ENCODE measurements at regions not wholly inside any gene's neighbourhood (a gene's known extent, or its start where the extent isn't known, plus 50 kb on each side); places are given as distances from the start of the nearest gene placed in this dataset.

DNA sequence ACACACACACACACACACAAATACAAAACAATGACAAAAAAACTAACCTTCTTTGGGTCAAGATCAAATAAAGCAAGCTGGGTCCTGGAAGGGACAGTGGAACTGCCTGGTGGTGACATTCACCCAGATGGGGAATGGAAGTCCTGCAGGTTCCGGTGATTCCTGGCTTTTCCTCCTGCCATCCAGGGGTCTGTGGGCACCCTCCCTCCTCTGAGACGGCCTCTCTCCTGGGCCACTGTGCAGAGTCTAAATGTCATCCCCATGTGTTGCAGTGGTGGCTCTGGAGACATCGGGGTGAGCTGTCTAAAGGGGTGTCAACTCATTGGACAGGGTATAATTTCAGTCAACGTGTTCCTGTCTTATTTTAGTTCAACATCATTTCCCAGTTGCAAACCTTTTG, 248.2 kb downstream of the ZNF536 start:
- Histone ChIP-seq H3K23ac (ENCODE audit: insufficient read length, low read depth, low read length) (no peak overlapping the region), H2BK5ac (ENCODE audit: insufficient read length, low read length) (no peak overlapping the region), H4K8ac (replicated peaks; ENCODE audit: insufficient read length, low read depth, low read length) (no peak overlapping the region), H4K5ac (ENCODE audit: insufficient read length, low read depth, low read length) (no peak overlapping the region), H3K79me2 (ENCODE audit: insufficient read depth, low read length) (no peaks in the 10 kb centered on the region), H2BK20ac (ENCODE audit: low read depth, low read length, poor library complexity, severe bottlenecking) (no peak overlapping the region), H3K18ac (ENCODE audit: insufficient read length, low read depth, low read length) (no peak overlapping the region), H4K91ac (ENCODE audit: insufficient read length, low read depth, low read length) (no peak overlapping the region), H2BK15ac (ENCODE audit: low read depth, low read length) (no peak overlapping the region), H2AFZ (ENCODE audit: low read length) (no peak overlapping the region), H3T11ph (ENCODE audit: low read length) (no peak overlapping the region), H3K27me3 (ENCODE audit: insufficient read depth, low read length) (no peaks in the 10 kb centered on the region), H3K27ac (ENCODE audit: insufficient read length, low read depth, low read length) (no peak overlapping the region), H2AK5ac (ENCODE audit: insufficient read length, low read length) (no peak overlapping the region), H2BK120ac (ENCODE audit: low read depth, low read length, poor library complexity, severe bottlenecking) (no peak overlapping the region), H3K79me1 (ENCODE audit: insufficient read depth, low read depth, low read length, poor library complexity, severe bottlenecking) (no peaks in the 10 kb centered on the region), H3K4me1 (ENCODE audit: insufficient read depth, low read length) (no peaks in the 10 kb centered on the region), H3K9ac (ENCODE audit: extremely low read depth, insufficient read length, low read length) (no peak overlapping the region), H3K14ac (ENCODE audit: insufficient read depth, low read length) (no peak overlapping the region), H3K9me3 (ENCODE audit: control insufficient read depth, low read depth, low read length) (no peaks in the 10 kb centered on the region), H3K56ac (ENCODE audit: insufficient read length, low read depth, low read length) (no peak overlapping the region), H3K23me2 (ENCODE audit: insufficient read length, low read depth, low read length, poor library complexity, severe bottlenecking) (no peaks in the 10 kb centered on the region), H2BK12ac (ENCODE audit: insufficient read length, low read depth, low read length) (no peak overlapping the region), H3K4ac (ENCODE audit: low read depth, low read length) (no peak overlapping the region), H4K20me1 (ENCODE audit: control insufficient read depth, insufficient read depth, insufficient read length) (no peaks in the 10 kb centered on the region), H3K4me2 (ENCODE audit: insufficient read depth, insufficient read length, low read length) (no peak overlapping the region)
- TF ChIP-seq, protein P1, sequence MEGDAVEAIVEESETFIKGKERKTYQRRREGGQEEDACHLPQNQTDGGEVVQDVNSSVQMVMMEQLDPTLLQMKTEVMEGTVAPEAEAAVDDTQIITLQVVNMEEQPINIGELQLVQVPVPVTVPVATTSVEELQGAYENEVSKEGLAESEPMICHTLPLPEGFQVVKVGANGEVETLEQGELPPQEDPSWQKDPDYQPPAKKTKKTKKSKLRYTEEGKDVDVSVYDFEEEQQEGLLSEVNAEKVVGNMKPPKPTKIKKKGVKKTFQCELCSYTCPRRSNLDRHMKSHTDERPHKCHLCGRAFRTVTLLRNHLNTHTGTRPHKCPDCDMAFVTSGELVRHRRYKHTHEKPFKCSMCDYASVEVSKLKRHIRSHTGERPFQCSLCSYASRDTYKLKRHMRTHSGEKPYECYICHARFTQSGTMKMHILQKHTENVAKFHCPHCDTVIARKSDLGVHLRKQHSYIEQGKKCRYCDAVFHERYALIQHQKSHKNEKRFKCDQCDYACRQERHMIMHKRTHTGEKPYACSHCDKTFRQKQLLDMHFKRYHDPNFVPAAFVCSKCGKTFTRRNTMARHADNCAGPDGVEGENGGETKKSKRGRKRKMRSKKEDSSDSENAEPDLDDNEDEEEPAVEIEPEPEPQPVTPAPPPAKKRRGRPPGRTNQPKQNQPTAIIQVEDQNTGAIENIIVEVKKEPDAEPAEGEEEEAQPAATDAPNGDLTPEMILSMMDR (conservative IDR thresholded peaks at IDR 0.05) = no peak
- no peak for DNase-seq
- no CpG with 5 or more reads among the region's 4 CpGs for WGBS (ENCODE audit: extremely low coverage, insufficient read length, low lambda C conversion rate)
- H3K9me3 Mint-ChIP-seq = peaks cover 8 to 13% of the 10 kb centered on the region in 2 experiments; a peak in 3 of 5 replicates
- peaks cover 0 to 10% (median 0%) of the 10 kb centered on the region in 3 experiments; a peak in 4 of 7 replicates for H3K36me3 Mint-ChIP-seq (ENCODE audit: insufficient read depth in 1 of 3, low read depth in 3 of 3)
- no peak overlapping the region for H3K27ac Mint-ChIP-seq
- H3K27me3 Mint-ChIP-seq (ENCODE audit: low read depth) = peaks cover 1% of the 10 kb centered on the region; the same call in 1 of the 2 replicates
- peaks cover 3 to 6% of the 10 kb centered on the region in 2 experiments; a peak in 3 of 4 replicates for H3K4me1 Mint-ChIP-seq
- no peak overlapping the region for H3K4me3 Mint-ChIP-seq

Data from H9 (cell line).